ENCODE measurements at regions not wholly inside any gene's neighbourhood (a gene's known extent, or its start where the extent isn't known, plus 50 kb on each side); places are given as distances from the start of the nearest gene placed in this dataset.

- H3K4me1 ChIP-seq = peaks cover 3% of the 10 kb centered on the region; the same call in 1 of the 3 replicates
Observed at GRCh38 chrX:134174859-134175258, 62.1 kb upstream of the CCDC160 start.

GRCh38 chrX:134177527-134177926 is 59.5 kb upstream of the CCDC160 start:
- ChIA-PET CTCF (no interaction called here), POLR2A (no interaction called here)
- no peak overlapping the region for H3K4me3 ChIP-seq
- ATAC-seq = no peak
- WGBS (ENCODE audit: missing lambda C conversion rate) = 37% methylated on average over 1 of the region's 1 CpG
- H3K4me1 ChIP-seq = no peaks in the 10 kb centered on the region; the same call in 2 of the 3 replicates
- no peak for DNase-seq (ENCODE audit: low read depth in 1 of 2, low spot score in 1 of 2)
- FAIRE-seq = no peak
- no peak overlapping the region for H3K27ac ChIP-seq
- H3K9me3 ChIP-seq = no peaks in the 10 kb centered on the region
- no peak overlapping the region for H3K4me2 ChIP-seq
- TF ChIP-seq RARB (CRISPR knock-in tag; IDR thresholded peaks at IDR 0.05) (no peak), FOSL2 (IDR thresholded peaks at IDR 0.05) (no peak), FOSL2 (CRISPR knock-in tag; IDR thresholded peaks at IDR 0.05) (no peak), BCL3 (IDR thresholded peaks at IDR 0.05) (no peak), EP300 (IDR thresholded peaks at IDR 0.05) (no peak), EHMT2 (IDR thresholded peaks at IDR 0.05; ENCODE audit: low read depth) (no peak), E2F6 (IDR thresholded peaks at IDR 0.05; ENCODE audit: borderline replicate concordance, low read depth) (no peak), KDM1A (IDR thresholded peaks at IDR 0.05; ENCODE audit: low read depth) (no peak), BHLHE40 (IDR thresholded peaks at IDR 0.05; ENCODE audit: low read depth, low read length) (no peak), HDAC2 (IDR thresholded peaks at IDR 0.05) (no peak), PBX3 (IDR thresholded peaks at IDR 0.05) (no peak), NFE2L2 (conservative IDR thresholded peaks at IDR 0.05; ENCODE audit: low read length) (no peak), TFCP2L1 (CRISPR knock-in tag; IDR thresholded peaks at IDR 0.05) (no peak), TP53 (CRISPR knock-in tag; IDR thresholded peaks at IDR 0.05) (no peak), MYC (IDR thresholded peaks at IDR 0.05; ENCODE audit: borderline replicate concordance, low read length) (no peak), FOXS1 (CRISPR knock-in tag; IDR thresholded peaks at IDR 0.05) (no peak), HOXB5 (CRISPR knock-in tag; IDR thresholded peaks at IDR 0.05) (no peak), RNF2 (IDR thresholded peaks at IDR 0.05; ENCODE audit: borderline replicate concordance, low read depth) (no peak), SREBF2 (IDR thresholded peaks at IDR 0.05) (no peak), CBX8 (IDR thresholded peaks at IDR 0.05) (no peak), SMC3 (IDR thresholded peaks at IDR 0.05) (no peak)

More at GRCh38 chrX:134174859-134175258, 62.1 kb upstream of the CCDC160 start:
- no peak overlapping the region for H3K4me2 ChIP-seq
- CTCF ChIA-PET = no interaction called here
- TF ChIP-seq POLR2A (IDR thresholded peaks at IDR 0.05; ENCODE audit: low read length) (no peak), SMC3 (IDR thresholded peaks at IDR 0.05) (no peak), RARB (CRISPR knock-in tag; IDR thresholded peaks at IDR 0.05) (no peak), HES2 (IDR thresholded peaks at IDR 0.05) (no peak), HEYL (CRISPR knock-in tag; IDR thresholded peaks at IDR 0.05) (no peak), MAZ (IDR thresholded peaks at IDR 0.05; ENCODE audit: borderline replicate concordance, low read depth, low read length) (no peak), KDM5A (IDR thresholded peaks at IDR 0.05) (no peak), ZC3H11A (IDR thresholded peaks at IDR 0.05) (no peak), JUNB (IDR thresholded peaks at IDR 0.05) (no peak), JUN (IDR thresholded peaks at IDR 0.05) (no peak), ATOH8 (CRISPR knock-in tag; IDR thresholded peaks at IDR 0.05; ENCODE audit: low read depth) (no peak), NR3C1 (IDR thresholded peaks at IDR 0.05) (no peak), HOXA7 (CRISPR knock-in tag; IDR thresholded peaks at IDR 0.05) (no peak)
- H3K4me3 ChIP-seq = no peak overlapping the region
- no peak for DNase-seq (ENCODE audit: low read depth in 1 of 2, low spot score in 1 of 2)
- POLR2A ChIA-PET = no interaction called here
- WGBS (ENCODE audit: missing lambda C conversion rate) = 66% methylated on average over 9 of the region's 9 CpGs
- no peak for FAIRE-seq
- no peak overlapping the region for H3K27ac ChIP-seq
- ATAC-seq = no peak
- no peaks in the 10 kb centered on the region for H3K9me3 ChIP-seq

All from A549 (cell line).